CD14-positive monocyte (primary cell): ENCODE measurements at regions not wholly inside any gene's neighbourhood (a gene's known extent, or its start where the extent isn't known, plus 50 kb on each side); places are given as distances from the start of the nearest gene placed in this dataset.

Source experiments
- DNase-seq, 3 donors: peaks; one replicate each; pipeline ENCODE4 v3.0.0-alpha.2; 2011 to 2022
- H2AFZ ChIP-seq: 2 replicates; pipeline ENCODE4 v1.6.0; 2012; ENCODE audit warnings: mild to moderate bottlenecking, low read depth, low read length, inconsistent platforms; ENCODE audit not compliant: insufficient read depth, poor library complexity, severe bottlenecking
- H3K27ac ChIP-seq, 2 donors: 1 replicate in 1 of 2; 2 replicates in 1 of 2; pipeline ENCODE4 v1.5.1; 2012 to 2013; ENCODE audit warnings: low read length in 2 of 2, control low read depth in 1 of 2, inconsistent platforms in 1 of 2, low read depth in 1 of 2, mild to moderate bottlenecking in 1 of 2
- H3K27me3 ChIP-seq, 2 donors: one replicate each; pipeline versions ENCODE4 v1.6.0 to v1.6.1; 2011 to 2013; ENCODE audit warnings: low read length in 2 of 2; ENCODE audit not compliant: control insufficient read depth in 2 of 2, insufficient read depth in 2 of 2
- H3K36me3 ChIP-seq, 2 donors: replicated peaks in 1 of 2; 1 replicate in 1 of 2; 2 replicates in 1 of 2; pipeline versions ENCODE4 v1.5.1 to v1.6.1; 2012 to 2013; ENCODE audit warnings: low read length in 2 of 2, control low read depth in 1 of 2, inconsistent platforms in 1 of 2, mild to moderate bottlenecking in 1 of 2; ENCODE audit not compliant: insufficient read depth in 2 of 2, control insufficient read depth in 1 of 2
- H3K4me1 ChIP-seq, 2 donors: 1 replicate in 1 of 2; 2 replicates in 1 of 2; pipeline versions ENCODE4 v1.5.1 to v1.6.1; 2012 to 2013; ENCODE audit warnings: low read length in 2 of 2, control low read depth in 1 of 2, inconsistent platforms in 1 of 2, mild to moderate bottlenecking in 1 of 2, moderate library complexity in 1 of 2; ENCODE audit not compliant: insufficient read depth in 2 of 2, control insufficient read depth in 1 of 2
- H3K4me2 ChIP-seq: replicated peaks from 2 replicates; pipeline ENCODE3; 2012; ENCODE audit warnings: low read length, moderate library complexity, mild to moderate bottlenecking; ENCODE audit not compliant: poor library complexity, severe bottlenecking; ENCODE audit errors: extremely low read depth
- H3K4me3 ChIP-seq, 3 experiments: fragments of 200-600 bp in 1 of 3; sonication (generic) in 1 of 3; replicated peaks in 1 of 3; 1 replicate in 2 of 3; 2 replicates in 1 of 3; pipeline ENCODE4 v1.5.1; 2011 to 2013; ENCODE audit warnings: low read length in 3 of 3, mild to moderate bottlenecking in 3 of 3, control low read depth in 2 of 3, low read depth in 2 of 3, inconsistent platforms in 1 of 3, moderate library complexity in 1 of 3
- H3K79me2 ChIP-seq: 2 replicates; pipeline ENCODE4 v1.6.0; 2012; ENCODE audit warnings: mild to moderate bottlenecking, control low read depth, inconsistent platforms, low read length, moderate library complexity; ENCODE audit not compliant: insufficient read depth
- H3K9ac ChIP-seq: 2 replicates; pipeline ENCODE4 v1.6.0; 2017; ENCODE audit warnings: low read length, mild to moderate bottlenecking; ENCODE audit not compliant: insufficient read depth, poor library complexity, severe bottlenecking
- H3K9me3 ChIP-seq, 2 donors: replicated peaks in 1 of 2; 1 replicate in 1 of 2; 2 replicates in 1 of 2; pipeline versions ENCODE4 v1.5.1 to v1.6.1; 2012 to 2013; ENCODE audit warnings: low read length in 2 of 2, control low read depth in 1 of 2; ENCODE audit not compliant: control insufficient read depth in 1 of 2, insufficient read depth in 1 of 2
- H4K20me1 ChIP-seq: 2 replicates; pipeline ENCODE4 v1.6.0; 2012; ENCODE audit warnings: mild to moderate bottlenecking, low read length, control low read depth, moderate library complexity; ENCODE audit not compliant: insufficient read depth
- H3K27ac Mint-ChIP-seq, 7 donors: one replicate each; pipeline ENCODE4 v1.8.0; 2020; ENCODE audit warnings: mild to moderate bottlenecking in 7 of 7, mixed read lengths in 7 of 7, moderate library complexity in 6 of 7, inconsistent platforms in 2 of 7
- H3K27me3 Mint-ChIP-seq, 3 donors: one replicate each; pipeline ENCODE4 v1.8.0; 2021 to 2022; ENCODE audit warnings: low read depth in 3 of 3, mild to moderate bottlenecking in 3 of 3, mixed read lengths in 3 of 3, moderate library complexity in 3 of 3, inconsistent platforms in 1 of 3
- H3K36me3 Mint-ChIP-seq, 2 donors: one replicate each; pipeline ENCODE4 v1.8.0; 2020; ENCODE audit warnings: mixed read lengths in 2 of 2, inconsistent platforms in 1 of 2, mild to moderate bottlenecking in 1 of 2
- H3K4me1 Mint-ChIP-seq: one replicate; pipeline ENCODE4 v1.8.0; 2020; ENCODE audit warnings: mild to moderate bottlenecking, mixed read lengths
- H3K4me3 Mint-ChIP-seq, 2 donors: one replicate each; pipeline ENCODE4 v1.8.0; 2020; ENCODE audit warnings: mild to moderate bottlenecking in 2 of 2, mixed read lengths in 2 of 2, moderate library complexity in 1 of 2
- H3K9me3 Mint-ChIP-seq, 7 donors: one replicate each; pipeline ENCODE4 v1.8.0; 2020 to 2022; ENCODE audit warnings: mixed read lengths in 7 of 7, mild to moderate bottlenecking in 6 of 7, moderate library complexity in 6 of 7, inconsistent platforms in 2 of 7
- WGBS: methylation state at CpG from one replicate; pipeline ENCODE4 v1.1.5; 2013; ENCODE audit warnings: missing lambda C conversion rate; ENCODE audit not compliant: insufficient coverage; 5-methylcytosine and 5-hydroxymethylcytosine counted together
- intact Hi-C, 2 donors: fragments of 100-400 bp; cut with micrococcal nuclease; formaldehyde crosslinking; loops; one replicate each; pipeline versions ENCODE4 v1.15.0 to v1.15.1; 2023
- TF ChIP-seq, protein P1 (sequence below): fragments of 200-600 bp; IDR thresholded peaks from one replicate; pipeline ENCODE4 v1.8.0; 2022; ENCODE audit warnings: antibody characterized with exemption, mild to moderate bottlenecking

DNA sequence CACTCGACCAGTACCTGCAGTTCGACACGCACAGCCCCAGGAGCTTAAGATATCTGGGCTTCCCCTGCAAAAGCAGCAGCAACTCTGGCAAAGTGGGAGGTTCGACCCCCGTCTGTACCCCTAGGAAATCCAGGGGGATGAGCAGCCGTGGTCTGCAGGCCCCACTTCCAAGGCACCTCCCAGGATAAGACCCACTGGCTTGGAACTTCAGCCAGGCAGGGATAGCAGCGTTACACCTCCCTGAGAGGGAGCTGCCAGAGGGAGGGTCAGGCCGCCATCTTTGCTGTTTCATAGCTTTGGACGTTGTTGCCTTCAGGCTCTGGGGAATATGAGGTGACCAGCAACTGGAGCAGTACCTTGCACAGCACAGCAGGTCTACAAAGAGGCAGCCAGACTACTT is 351.1 kb downstream of the SOX11 start:
- no peak overlapping the region for H3K4me2 ChIP-seq
- H3K4me1 ChIP-seq, result no peaks in the 10 kb centered on the region
- Mint-ChIP-seq H3K4me1 (no peaks in the 10 kb centered on the region), H3K27ac (no peak overlapping the region), H3K9me3 (peaks cover 4 to 37% (median 13%) of the 10 kb centered on the region in 7 donors), H3K4me3 (no peak overlapping the region), H3K27me3 (no peaks in the 10 kb centered on the region), H3K36me3 (no peaks in the 10 kb centered on the region)
- H3K27ac ChIP-seq, result no peak overlapping the region
- 91% methylated on average over 8 of the region's 9 CpGs for WGBS
- no peaks in the 10 kb centered on the region for H3K79me2 ChIP-seq
- no peak overlapping the region for H2AFZ ChIP-seq
- no peaks in the 10 kb centered on the region for H4K20me1 ChIP-seq
- peaks cover 31 to 34% of the 10 kb centered on the region in 2 donors for H3K9me3 ChIP-seq
- intact Hi-C loops, result no loop called here
- no peak overlapping the region for H3K4me3 ChIP-seq
- no peaks in the 10 kb centered on the region for H3K36me3 ChIP-seq
- no peak overlapping the region for H3K9ac ChIP-seq
- DNase-seq, result no peak
- TF ChIP-seq, protein P1, sequence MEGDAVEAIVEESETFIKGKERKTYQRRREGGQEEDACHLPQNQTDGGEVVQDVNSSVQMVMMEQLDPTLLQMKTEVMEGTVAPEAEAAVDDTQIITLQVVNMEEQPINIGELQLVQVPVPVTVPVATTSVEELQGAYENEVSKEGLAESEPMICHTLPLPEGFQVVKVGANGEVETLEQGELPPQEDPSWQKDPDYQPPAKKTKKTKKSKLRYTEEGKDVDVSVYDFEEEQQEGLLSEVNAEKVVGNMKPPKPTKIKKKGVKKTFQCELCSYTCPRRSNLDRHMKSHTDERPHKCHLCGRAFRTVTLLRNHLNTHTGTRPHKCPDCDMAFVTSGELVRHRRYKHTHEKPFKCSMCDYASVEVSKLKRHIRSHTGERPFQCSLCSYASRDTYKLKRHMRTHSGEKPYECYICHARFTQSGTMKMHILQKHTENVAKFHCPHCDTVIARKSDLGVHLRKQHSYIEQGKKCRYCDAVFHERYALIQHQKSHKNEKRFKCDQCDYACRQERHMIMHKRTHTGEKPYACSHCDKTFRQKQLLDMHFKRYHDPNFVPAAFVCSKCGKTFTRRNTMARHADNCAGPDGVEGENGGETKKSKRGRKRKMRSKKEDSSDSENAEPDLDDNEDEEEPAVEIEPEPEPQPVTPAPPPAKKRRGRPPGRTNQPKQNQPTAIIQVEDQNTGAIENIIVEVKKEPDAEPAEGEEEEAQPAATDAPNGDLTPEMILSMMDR, result no peak
- no peaks in the 10 kb centered on the region for H3K27me3 ChIP-seq

DNA sequence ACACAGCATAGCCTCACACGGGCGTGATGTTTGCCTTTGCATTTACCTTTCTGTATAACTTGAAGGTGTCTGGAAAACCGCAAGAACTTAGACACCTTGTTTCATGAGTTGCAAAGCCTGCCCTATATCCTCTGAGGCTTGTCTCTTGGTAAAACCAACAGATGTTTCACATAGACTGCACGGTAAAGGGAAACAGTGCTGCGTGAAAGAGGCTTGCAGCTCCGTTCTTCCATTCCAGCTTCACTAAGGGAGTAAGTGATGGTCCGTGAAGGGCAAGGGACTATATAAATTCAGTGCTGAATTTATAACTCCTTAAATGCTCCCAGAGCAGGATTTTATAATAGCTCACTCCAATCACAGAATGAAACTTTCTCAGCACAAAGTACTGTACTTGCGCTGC is 360.5 kb downstream of the SOX11 start:
- no peak for DNase-seq
- Histone ChIP-seq H3K79me2 (no peaks in the 10 kb centered on the region), H3K9me3 (no peaks in the 10 kb centered on the region), H3K36me3 (no peaks in the 10 kb centered on the region), H3K4me1 (no peaks in the 10 kb centered on the region), H3K4me3 (no peak overlapping the region), H3K9ac (no peak overlapping the region), H2AFZ (no peak overlapping the region), H3K27ac (no peak overlapping the region), H3K27me3 (no peaks in the 10 kb centered on the region), H4K20me1 (no peaks in the 10 kb centered on the region), H3K4me2 (no peak overlapping the region)
- Mint-ChIP-seq H3K4me1 (no peaks in the 10 kb centered on the region), H3K27me3 (no peaks in the 10 kb centered on the region), H3K36me3 (no peaks in the 10 kb centered on the region), H3K9me3 (peaks cover 0 to 9% (median 3%) of the 10 kb centered on the region in 7 donors), H3K4me3 (no peak overlapping the region), H3K27ac (no peak overlapping the region)
- 87% methylated on average over 3 of the region's 8 CpGs for WGBS
- TF ChIP-seq, protein P1, result no peak
- intact Hi-C loops, result no loop called here
